C4-2B (cell line): ENCODE measurements at regions not wholly inside any gene's neighbourhood (a gene's known extent, or its start where the extent isn't known, plus 50 kb on each side); places are given as distances from the start of the nearest gene placed in this dataset.

Source experiments
- ZFX ChIP-seq: fragments of 450-650 bp; IDR thresholded peaks from 2 replicates; pipeline ENCODE4 v1.6.1; 2017
- TF ChIP-seq, protein P1 (sequence below): fragments of 450-650 bp; conservative IDR thresholded peaks from 2 replicates; pipeline ENCODE4 v1.5.1; 2017; ENCODE audit warnings: mild to moderate bottlenecking

GRCh38 chr15:61684749-61685467 is 375.3 kb downstream of the VPS13C start:
- no peak for TF ChIP-seq ZFX
- TF ChIP-seq, protein P1, sequence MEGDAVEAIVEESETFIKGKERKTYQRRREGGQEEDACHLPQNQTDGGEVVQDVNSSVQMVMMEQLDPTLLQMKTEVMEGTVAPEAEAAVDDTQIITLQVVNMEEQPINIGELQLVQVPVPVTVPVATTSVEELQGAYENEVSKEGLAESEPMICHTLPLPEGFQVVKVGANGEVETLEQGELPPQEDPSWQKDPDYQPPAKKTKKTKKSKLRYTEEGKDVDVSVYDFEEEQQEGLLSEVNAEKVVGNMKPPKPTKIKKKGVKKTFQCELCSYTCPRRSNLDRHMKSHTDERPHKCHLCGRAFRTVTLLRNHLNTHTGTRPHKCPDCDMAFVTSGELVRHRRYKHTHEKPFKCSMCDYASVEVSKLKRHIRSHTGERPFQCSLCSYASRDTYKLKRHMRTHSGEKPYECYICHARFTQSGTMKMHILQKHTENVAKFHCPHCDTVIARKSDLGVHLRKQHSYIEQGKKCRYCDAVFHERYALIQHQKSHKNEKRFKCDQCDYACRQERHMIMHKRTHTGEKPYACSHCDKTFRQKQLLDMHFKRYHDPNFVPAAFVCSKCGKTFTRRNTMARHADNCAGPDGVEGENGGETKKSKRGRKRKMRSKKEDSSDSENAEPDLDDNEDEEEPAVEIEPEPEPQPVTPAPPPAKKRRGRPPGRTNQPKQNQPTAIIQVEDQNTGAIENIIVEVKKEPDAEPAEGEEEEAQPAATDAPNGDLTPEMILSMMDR, result no peak
